ENCODE measurements at regions not wholly inside any gene's neighbourhood (a gene's known extent, or its start where the extent isn't known, plus 50 kb on each side); places are given as distances from the start of the nearest gene placed in this dataset.
"Not testable (repeated sequence)": the region's sequence is repeated elsewhere in the genome, so short reads cannot be mapped to it uniquely, and the experiment has no call there.

GRCh38 chr2:180872781-180873180 is 107.6 kb upstream of the UBE2E3 start:
- TF ChIP-seq, protein P1, sequence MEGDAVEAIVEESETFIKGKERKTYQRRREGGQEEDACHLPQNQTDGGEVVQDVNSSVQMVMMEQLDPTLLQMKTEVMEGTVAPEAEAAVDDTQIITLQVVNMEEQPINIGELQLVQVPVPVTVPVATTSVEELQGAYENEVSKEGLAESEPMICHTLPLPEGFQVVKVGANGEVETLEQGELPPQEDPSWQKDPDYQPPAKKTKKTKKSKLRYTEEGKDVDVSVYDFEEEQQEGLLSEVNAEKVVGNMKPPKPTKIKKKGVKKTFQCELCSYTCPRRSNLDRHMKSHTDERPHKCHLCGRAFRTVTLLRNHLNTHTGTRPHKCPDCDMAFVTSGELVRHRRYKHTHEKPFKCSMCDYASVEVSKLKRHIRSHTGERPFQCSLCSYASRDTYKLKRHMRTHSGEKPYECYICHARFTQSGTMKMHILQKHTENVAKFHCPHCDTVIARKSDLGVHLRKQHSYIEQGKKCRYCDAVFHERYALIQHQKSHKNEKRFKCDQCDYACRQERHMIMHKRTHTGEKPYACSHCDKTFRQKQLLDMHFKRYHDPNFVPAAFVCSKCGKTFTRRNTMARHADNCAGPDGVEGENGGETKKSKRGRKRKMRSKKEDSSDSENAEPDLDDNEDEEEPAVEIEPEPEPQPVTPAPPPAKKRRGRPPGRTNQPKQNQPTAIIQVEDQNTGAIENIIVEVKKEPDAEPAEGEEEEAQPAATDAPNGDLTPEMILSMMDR (IDR thresholded peaks at IDR 0.05; ENCODE audit: insufficient read depth, low read length, poor library complexity, severe bottlenecking) = not testable (repeated sequence)
- not testable (repeated sequence) for TF ChIP-seq EZH2phosphoT487 (conservative IDR thresholded peaks at IDR 0.05; ENCODE audit: low read length)

All from SU-DHL-6 (cell line).